ENCODE measurements at regions not wholly inside any gene's neighbourhood (a gene's known extent, or its start where the extent isn't known, plus 50 kb on each side); places are given as distances from the start of the nearest gene placed in this dataset.

DNA sequence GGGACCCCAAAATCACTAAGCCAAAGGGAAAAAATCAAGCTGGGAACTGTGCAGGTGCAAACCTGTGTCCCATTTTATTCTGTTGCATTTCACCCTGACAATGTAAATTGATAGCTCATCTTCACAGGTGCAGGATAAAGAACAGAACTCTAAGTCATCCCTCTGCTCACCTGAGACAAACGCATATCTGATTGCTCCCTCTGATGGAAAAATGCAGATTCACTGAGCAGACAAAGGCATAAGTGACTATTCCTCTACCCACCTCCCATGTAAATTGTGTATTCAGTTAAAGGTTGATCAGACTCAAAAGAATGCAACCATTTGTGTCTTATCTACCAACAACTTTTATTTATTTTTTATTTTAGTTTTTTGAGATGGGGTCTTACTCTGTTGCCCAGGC, 644.2 kb downstream of the PTPRU start:
- Histone ChIP-seq H3K36me3 (ENCODE audit: insufficient read depth, low read length) (no peaks in the 10 kb centered on the region), H3K27ac (ENCODE audit: low read depth, low read length) (no peak overlapping the region), H3K4me3 (ENCODE audit: insufficient read depth, low read depth, low read length) (no peak overlapping the region), H3K27me3 (ENCODE audit: insufficient read depth, low read length) (no peaks in the 10 kb centered on the region), H4K20me1 (ENCODE audit: insufficient read depth, low read length) (no peaks in the 10 kb centered on the region), H3K79me2 (ENCODE audit: insufficient read depth, low read length) (no peaks in the 10 kb centered on the region), H2AFZ (ENCODE audit: low read depth, low read length) (no peak overlapping the region), H3K9ac (ENCODE audit: low read length) (no peak overlapping the region), H3K4me2 (ENCODE audit: low read length) (no peak overlapping the region), H3K4me1 (ENCODE audit: insufficient read depth, low read length) (no peaks in the 10 kb centered on the region), H3K9me3 (ENCODE audit: insufficient read depth, low read depth, low read length) (no peaks in the 10 kb centered on the region)
- H3K27me3 Mint-ChIP-seq (ENCODE audit: low read depth, unreplicated experiment) = peaks cover 11% of the 10 kb centered on the region
- DNase-seq (ENCODE audit: low read depth) (no peak), FAIRE-seq (no peak)
- H3K27ac Mint-ChIP-seq (ENCODE audit: unreplicated experiment) = no peak overlapping the region
- no peaks in the 10 kb centered on the region for H3K4me1 Mint-ChIP-seq (ENCODE audit: low read depth, unreplicated experiment)
- H3K36me3 Mint-ChIP-seq (ENCODE audit: low read depth, unreplicated experiment) = no peaks in the 10 kb centered on the region
- H3K4me3 Mint-ChIP-seq (ENCODE audit: unreplicated experiment) = no peak overlapping the region
- H3K9me3 Mint-ChIP-seq (ENCODE audit: unreplicated experiment) = no peaks in the 10 kb centered on the region
- no peak for TF ChIP-seq EZH2 (IDR thresholded peaks at IDR 0.05; ENCODE audit: insufficient read depth, low read length)
- TF ChIP-seq, protein P1, sequence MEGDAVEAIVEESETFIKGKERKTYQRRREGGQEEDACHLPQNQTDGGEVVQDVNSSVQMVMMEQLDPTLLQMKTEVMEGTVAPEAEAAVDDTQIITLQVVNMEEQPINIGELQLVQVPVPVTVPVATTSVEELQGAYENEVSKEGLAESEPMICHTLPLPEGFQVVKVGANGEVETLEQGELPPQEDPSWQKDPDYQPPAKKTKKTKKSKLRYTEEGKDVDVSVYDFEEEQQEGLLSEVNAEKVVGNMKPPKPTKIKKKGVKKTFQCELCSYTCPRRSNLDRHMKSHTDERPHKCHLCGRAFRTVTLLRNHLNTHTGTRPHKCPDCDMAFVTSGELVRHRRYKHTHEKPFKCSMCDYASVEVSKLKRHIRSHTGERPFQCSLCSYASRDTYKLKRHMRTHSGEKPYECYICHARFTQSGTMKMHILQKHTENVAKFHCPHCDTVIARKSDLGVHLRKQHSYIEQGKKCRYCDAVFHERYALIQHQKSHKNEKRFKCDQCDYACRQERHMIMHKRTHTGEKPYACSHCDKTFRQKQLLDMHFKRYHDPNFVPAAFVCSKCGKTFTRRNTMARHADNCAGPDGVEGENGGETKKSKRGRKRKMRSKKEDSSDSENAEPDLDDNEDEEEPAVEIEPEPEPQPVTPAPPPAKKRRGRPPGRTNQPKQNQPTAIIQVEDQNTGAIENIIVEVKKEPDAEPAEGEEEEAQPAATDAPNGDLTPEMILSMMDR (IDR thresholded peaks at IDR 0.05; ENCODE audit: insufficient read depth, low read depth, low read length) = no peak

DNA sequence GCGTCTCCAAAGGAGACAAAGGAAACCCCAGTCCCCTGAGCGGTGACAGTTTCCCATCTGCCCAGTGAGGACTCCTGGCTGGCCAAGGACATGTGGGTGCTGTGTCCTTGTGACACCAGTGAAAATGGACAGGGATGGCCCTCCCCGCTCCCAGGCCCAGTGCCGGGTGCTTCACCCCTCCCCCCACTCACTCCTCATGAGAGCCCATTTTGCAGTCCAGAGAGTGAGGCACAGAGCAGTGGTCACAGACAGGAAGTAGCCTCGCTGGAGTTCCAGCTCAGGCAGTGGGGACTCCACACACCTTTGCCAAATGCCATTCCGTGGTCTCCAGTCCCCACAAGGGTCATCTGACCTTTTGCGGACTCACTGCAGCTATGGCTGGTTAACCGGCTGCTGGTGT, 642.9 kb downstream of the PTPRU start:
- no peaks in the 10 kb centered on the region for H3K79me2 ChIP-seq (ENCODE audit: insufficient read depth, low read length)
- H3K4me1 ChIP-seq (ENCODE audit: insufficient read depth, low read length) = no peaks in the 10 kb centered on the region
- no peak overlapping the region for H2AFZ ChIP-seq (ENCODE audit: low read depth, low read length)
- FAIRE-seq (no peak), DNase-seq (ENCODE audit: low read depth) (no peak)
- no peak overlapping the region for H3K27ac ChIP-seq (ENCODE audit: low read depth, low read length)
- H3K4me3 ChIP-seq (ENCODE audit: insufficient read depth, low read depth, low read length) = no peak overlapping the region
- no peaks in the 10 kb centered on the region for H3K27me3 ChIP-seq (ENCODE audit: insufficient read depth, low read length)
- no peaks in the 10 kb centered on the region for H3K36me3 ChIP-seq (ENCODE audit: insufficient read depth, low read length)
- H3K36me3 Mint-ChIP-seq (ENCODE audit: low read depth, unreplicated experiment) = no peaks in the 10 kb centered on the region
- no peak overlapping the region for H3K27ac Mint-ChIP-seq (ENCODE audit: unreplicated experiment)
- TF ChIP-seq EZH2 (IDR thresholded peaks at IDR 0.05; ENCODE audit: insufficient read depth, low read length) = no peak
- TF ChIP-seq, protein P1 (IDR thresholded peaks at IDR 0.05; ENCODE audit: insufficient read depth, low read depth, low read length) = no peak
- H4K20me1 ChIP-seq (ENCODE audit: insufficient read depth, low read length) = no peaks in the 10 kb centered on the region
- H3K9me3 ChIP-seq (ENCODE audit: insufficient read depth, low read depth, low read length) = no peaks in the 10 kb centered on the region
- H3K4me1 Mint-ChIP-seq (ENCODE audit: low read depth, unreplicated experiment) = no peaks in the 10 kb centered on the region
- no peak overlapping the region for H3K4me3 Mint-ChIP-seq (ENCODE audit: unreplicated experiment)
- no peak overlapping the region for H3K4me2 ChIP-seq (ENCODE audit: low read length)
- H3K9me3 Mint-ChIP-seq (ENCODE audit: unreplicated experiment) = no peaks in the 10 kb centered on the region
- H3K27me3 Mint-ChIP-seq (ENCODE audit: low read depth, unreplicated experiment) = peaks cover 11% of the 10 kb centered on the region
- H3K9ac ChIP-seq (ENCODE audit: low read length) = no peak overlapping the region

DNA sequence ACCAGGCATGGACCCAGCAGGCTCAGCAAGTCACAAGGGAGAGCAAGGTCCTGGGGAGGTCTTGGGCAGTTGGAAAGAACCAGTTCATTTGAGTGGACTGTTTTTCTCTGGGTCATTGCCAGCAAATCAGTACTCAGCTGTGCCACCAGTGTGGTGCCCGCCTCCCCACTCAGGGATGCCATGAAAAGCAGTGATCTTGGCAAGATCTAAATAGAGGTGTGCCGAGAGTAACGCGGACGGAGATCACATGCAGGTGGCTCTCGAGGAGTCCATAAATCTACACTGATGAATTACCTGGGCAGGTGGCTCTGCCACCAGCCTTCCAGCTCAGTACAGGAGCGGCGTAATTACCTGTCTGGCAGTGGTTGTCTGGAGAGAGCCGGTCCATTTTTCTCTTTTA, 642.2 kb downstream of the PTPRU start:
- no peak overlapping the region for H3K27ac Mint-ChIP-seq (ENCODE audit: unreplicated experiment)
- Histone ChIP-seq H3K27me3 (ENCODE audit: insufficient read depth, low read length) (no peaks in the 10 kb centered on the region), H2AFZ (ENCODE audit: low read depth, low read length) (no peak overlapping the region), H3K9ac (ENCODE audit: low read length) (no peak overlapping the region), H3K79me2 (ENCODE audit: insufficient read depth, low read length) (no peaks in the 10 kb centered on the region), H3K27ac (ENCODE audit: low read depth, low read length) (no peak overlapping the region), H3K9me3 (ENCODE audit: insufficient read depth, low read depth, low read length) (no peaks in the 10 kb centered on the region), H3K36me3 (ENCODE audit: insufficient read depth, low read length) (no peaks in the 10 kb centered on the region), H4K20me1 (ENCODE audit: insufficient read depth, low read length) (no peaks in the 10 kb centered on the region), H3K4me1 (ENCODE audit: insufficient read depth, low read length) (no peaks in the 10 kb centered on the region), H3K4me3 (ENCODE audit: insufficient read depth, low read depth, low read length) (no peak overlapping the region), H3K4me2 (ENCODE audit: low read length) (no peak overlapping the region)
- DNase-seq (ENCODE audit: low read depth) (no peak), FAIRE-seq (no peak)
- no peaks in the 10 kb centered on the region for H3K9me3 Mint-ChIP-seq (ENCODE audit: unreplicated experiment)
- TF ChIP-seq, protein P1 (IDR thresholded peaks at IDR 0.05; ENCODE audit: insufficient read depth, low read depth, low read length) = no peak
- no peak for TF ChIP-seq EZH2 (IDR thresholded peaks at IDR 0.05; ENCODE audit: insufficient read depth, low read length)
- H3K4me1 Mint-ChIP-seq (ENCODE audit: low read depth, unreplicated experiment) = no peaks in the 10 kb centered on the region
- H3K4me3 Mint-ChIP-seq (ENCODE audit: unreplicated experiment) = no peak overlapping the region
- H3K36me3 Mint-ChIP-seq (ENCODE audit: low read depth, unreplicated experiment) = no peaks in the 10 kb centered on the region
- peaks cover 11% of the 10 kb centered on the region for H3K27me3 Mint-ChIP-seq (ENCODE audit: low read depth, unreplicated experiment)
